Large intestine (tissue), 3 donors: ENCODE measurements at regions not wholly inside any gene's neighbourhood (a gene's known extent, or its start where the extent isn't known, plus 50 kb on each side); places are given as distances from the start of the nearest gene placed in this dataset.
A peak's percentile ranks its signal among the peaks of the same experiment; 100 is the strongest.

ENCODE experiments used
- DNase-seq, 2 donors: peaks; one replicate each; pipeline versions ENCODE4 v3.0.0 to v3.0.0-alpha.2; 2013
- H3K27ac ChIP-seq: one replicate; pipeline ENCODE4 v1.5.1; 2013; ENCODE audit warnings: low read length
- H3K27me3 ChIP-seq: 2 replicates; pipeline ENCODE4 v1.6.1; 2013; ENCODE audit warnings: low read length; ENCODE audit not compliant: control insufficient read depth, insufficient read depth
- H3K36me3 ChIP-seq: 2 replicates; pipeline ENCODE4 v1.6.1; 2013; ENCODE audit warnings: low read length; ENCODE audit not compliant: control insufficient read depth, insufficient read depth
- H3K4me1 ChIP-seq: one replicate; pipeline ENCODE4 v1.6.1; 2013; ENCODE audit warnings: low read length; ENCODE audit not compliant: control insufficient read depth, insufficient read depth
- H3K4me3 ChIP-seq: one replicate; pipeline ENCODE4 v1.5.1; 2013; ENCODE audit warnings: low read length
- H3K9me3 ChIP-seq: one replicate; pipeline ENCODE4 v1.6.1; 2013; ENCODE audit warnings: mild to moderate bottlenecking, low read depth, low read length, moderate library complexity; ENCODE audit not compliant: control insufficient read depth
- WGBS: methylation state at CpG from one replicate; pipeline ENCODE4 v1.1.5; 2013; ENCODE audit warnings: low lambda C conversion rate; ENCODE audit not compliant: insufficient coverage; 5-methylcytosine and 5-hydroxymethylcytosine counted together

GRCh38 chr11:13091373-13091772 lies 82.3 kb downstream of the RASSF10 start:
- no peaks in the 10 kb centered on the region for H3K4me1 ChIP-seq
- DNase-seq: peak in 1 of 2 donors; percentile 20
- no peaks in the 10 kb centered on the region for H3K36me3 ChIP-seq
- no peaks in the 10 kb centered on the region for H3K27me3 ChIP-seq
- no peak overlapping the region for H3K4me3 ChIP-seq
- H3K27ac ChIP-seq: no peak overlapping the region
- no peaks in the 10 kb centered on the region for H3K9me3 ChIP-seq

GRCh38 chr11:13091804-13092203 lies 82.7 kb downstream of the RASSF10 start:
- H3K36me3 ChIP-seq: no peaks in the 10 kb centered on the region
- no peaks in the 10 kb centered on the region for H3K9me3 ChIP-seq
- DNase-seq: no peak
- WGBS: 100% methylated on average over 1 of the region's 1 CpG
- no peak overlapping the region for H3K27ac ChIP-seq
- no peak overlapping the region for H3K4me3 ChIP-seq
- no peaks in the 10 kb centered on the region for H3K4me1 ChIP-seq
- H3K27me3 ChIP-seq: no peaks in the 10 kb centered on the region

GRCh38 chr11:13094930-13095687 lies 86.0 kb downstream of the RASSF10 start:
- H3K4me3 ChIP-seq: no peak overlapping the region
- H3K4me1 ChIP-seq: no peaks in the 10 kb centered on the region
- H3K27me3 ChIP-seq: no peaks in the 10 kb centered on the region
- 8% methylated on average over 2 of the region's 6 CpGs for WGBS
- H3K27ac ChIP-seq: no peak overlapping the region
- no peak for DNase-seq
- no peaks in the 10 kb centered on the region for H3K9me3 ChIP-seq
- no peaks in the 10 kb centered on the region for H3K36me3 ChIP-seq

- no CpG with 5 or more reads among the region's 3 CpGs for WGBS
- Histone ChIP-seq H3K27ac (no peak overlapping the region), H3K27me3 (no peaks in the 10 kb centered on the region), H3K36me3 (no peaks in the 10 kb centered on the region), H3K9me3 (no peaks in the 10 kb centered on the region), H3K4me1 (no peaks in the 10 kb centered on the region), H3K4me3 (no peak overlapping the region)
- peak; percentile 15 to 36 for DNase-seq
Measured at GRCh38 chr11:13098063-13098462, 88.9 kb downstream of the RASSF10 start.

GRCh38 chr11:13098616-13099289 lies 89.6 kb downstream of the RASSF10 start:
- Histone ChIP-seq H3K4me1 (no peaks in the 10 kb centered on the region), H3K4me3 (no peak overlapping the region), H3K36me3 (no peaks in the 10 kb centered on the region), H3K27me3 (no peaks in the 10 kb centered on the region), H3K27ac (no peak overlapping the region), H3K9me3 (no peaks in the 10 kb centered on the region)
- no peak for DNase-seq
- no CpG with 5 or more reads among the region's 3 CpGs for WGBS

- peak in 1 of 2 donors; percentile 17 for DNase-seq
- 100% methylated on average over 1 of the region's 5 CpGs for WGBS
- no peaks in the 10 kb centered on the region for H3K36me3 ChIP-seq
- peaks cover 13% of the 10 kb centered on the region for H3K4me1 ChIP-seq
- H3K4me3 ChIP-seq: no peak overlapping the region
- H3K27ac ChIP-seq: no peak overlapping the region
- no peaks in the 10 kb centered on the region for H3K27me3 ChIP-seq
- no peaks in the 10 kb centered on the region for H3K9me3 ChIP-seq
Measured at GRCh38 chr11:13101644-13102512, 92.8 kb downstream of the RASSF10 start.

GRCh38 chr11:13102513-13102840 lies 93.4 kb downstream of the RASSF10 start:
- 90% methylated on average over 2 of the region's 2 CpGs for WGBS
- no peak overlapping the region for H3K27ac ChIP-seq
- H3K27me3 ChIP-seq: no peaks in the 10 kb centered on the region

GRCh38 chr11:13102865-13103539 lies 93.9 kb downstream of the RASSF10 start:
- no peak for DNase-seq
- H3K27me3 ChIP-seq: no peaks in the 10 kb centered on the region
- H3K4me3 ChIP-seq: no peak overlapping the region
- no peak overlapping the region for H3K27ac ChIP-seq
- peaks cover 13% of the 10 kb centered on the region for H3K4me1 ChIP-seq
- H3K36me3 ChIP-seq: no peaks in the 10 kb centered on the region
- no peaks in the 10 kb centered on the region for H3K9me3 ChIP-seq
- 92% methylated on average over 2 of the region's 5 CpGs for WGBS

More at GRCh38 chr11:13102513-13102840, 93.4 kb downstream of the RASSF10 start:
- DNase-seq: no peak
- Histone ChIP-seq H3K36me3 (no peaks in the 10 kb centered on the region), H3K4me1 (peaks cover 13% of the 10 kb centered on the region), H3K4me3 (no peak overlapping the region), H3K9me3 (no peaks in the 10 kb centered on the region)

- peaks cover 13% of the 10 kb centered on the region for H3K4me1 ChIP-seq
- H3K4me3 ChIP-seq: no peak overlapping the region
- no peaks in the 10 kb centered on the region for H3K27me3 ChIP-seq
- peaks cover 7% of the 10 kb centered on the region for H3K9me3 ChIP-seq
- no peaks in the 10 kb centered on the region for H3K36me3 ChIP-seq
- DNase-seq: no peak
- no peak overlapping the region for H3K27ac ChIP-seq
- WGBS: no CpG with 5 or more reads among the region's 2 CpGs
Measured at GRCh38 chr11:13103962-13104554, 94.9 kb downstream of the RASSF10 start.
